Cardiac muscle cell (in vitro differentiated cells and primary cell): ENCODE measurements at regions not wholly inside any gene's neighbourhood (a gene's known extent, or its start where the extent isn't known, plus 50 kb on each side); places are given as distances from the start of the nearest gene placed in this dataset.
"Not testable (repeated sequence)": the region's sequence is repeated elsewhere in the genome, so short reads cannot be mapped to it uniquely, and the experiment has no call there.

Experiments
- DNase-seq, 2 donors: peaks; one replicate each; pipeline versions ENCODE4 v3.0.0 to v3.0.0-alpha.2; 2010 to 2017; ENCODE audit warnings: low read depth in 1 of 2, low spot score in 1 of 2
- H3K27ac ChIP-seq: fragments of 200-600 bp; sonication (generic); 2 replicates; pipeline ENCODE4 v1.5.1; 2016
- H3K27me3 ChIP-seq: fragments of 200-600 bp; sonication (generic); 2 replicates; pipeline ENCODE4 v1.6.0; 2016; ENCODE audit warnings: control low read depth
- H3K36me3 ChIP-seq: fragments of 200-600 bp; sonication (generic); 2 replicates; pipeline ENCODE4 v1.5.1; 2016; ENCODE audit warnings: control low read depth
- H3K4me1 ChIP-seq: fragments of 200-600 bp; sonication (generic); 2 replicates; pipeline ENCODE4 v1.8.1; 2017; ENCODE audit warnings: low read depth, mild to moderate bottlenecking, mixed run types
- H3K4me3 ChIP-seq: fragments of 200-600 bp; sonication (generic); 2 replicates; pipeline ENCODE4 v1.5.1; 2016; ENCODE audit warnings: mild to moderate bottlenecking
- H3K9me3 ChIP-seq: fragments of 200-600 bp; sonication (generic); 2 replicates; pipeline ENCODE4 v1.5.1; 2017; ENCODE audit warnings: low read depth, mild to moderate bottlenecking, control low read depth
- CTCF ChIP-seq: IDR thresholded peaks from 2 replicates; pipeline ENCODE4 v1.5.1; 2012; ENCODE audit warnings: low read depth, mild to moderate bottlenecking, low read length

GRCh38 chr15:77944002-77944867 lies 133.3 kb downstream of the TBC1D2B start:
- Histone ChIP-seq H3K9me3 (no peaks in the 10 kb centered on the region), H3K27ac (peak overlapping the region; percentile 31), H3K36me3 (no peaks in the 10 kb centered on the region), H3K4me1 (no peaks in the 10 kb centered on the region), H3K4me3 (peak overlapping the region; percentile 21), H3K27me3 (no peaks in the 10 kb centered on the region)
- DNase-seq = peak; percentile 88 to 89
- TF ChIP-seq CTCF = no peak

GRCh38 chr15:77942611-77943211 lies 134.8 kb downstream of the TBC1D2B start:
- Histone ChIP-seq H3K36me3 (no peaks in the 10 kb centered on the region), H3K27ac (no peak overlapping the region), H3K27me3 (no peaks in the 10 kb centered on the region), H3K4me3 (no peak overlapping the region), H3K4me1 (no peaks in the 10 kb centered on the region), H3K9me3 (no peaks in the 10 kb centered on the region)
- TF ChIP-seq CTCF = no peak
- DNase-seq = no peak

- H3K27me3 ChIP-seq, H3K27ac ChIP-seq, H3K4me1 ChIP-seq, DNase-seq, H3K4me3 ChIP-seq, H3K36me3 ChIP-seq, H3K9me3 ChIP-seq: not testable (repeated sequence)
Measured at GRCh38 chr15:77941090-77941827, 136.3 kb downstream of the TBC1D2B start.

- no peaks in the 10 kb centered on the region for H3K36me3 ChIP-seq
- DNase-seq = no peak
- H3K27me3 ChIP-seq = no peaks in the 10 kb centered on the region
- H3K4me3 ChIP-seq = no peak overlapping the region
- no peaks in the 10 kb centered on the region for H3K9me3 ChIP-seq
- no peak overlapping the region for H3K27ac ChIP-seq
- H3K4me1 ChIP-seq = no peaks in the 10 kb centered on the region
- no peak for TF ChIP-seq CTCF
Measured at GRCh38 chr15:77940381-77940947, 137.0 kb downstream of the TBC1D2B start.

- Histone ChIP-seq H3K4me1 (no peaks in the 10 kb centered on the region), H3K36me3 (no peaks in the 10 kb centered on the region), H3K27me3 (no peaks in the 10 kb centered on the region), H3K27ac (no peak overlapping the region), H3K9me3 (no peaks in the 10 kb centered on the region), H3K4me3 (no peak overlapping the region)
- TF ChIP-seq CTCF = no peak
- DNase-seq = no peak
Measured at GRCh38 chr15:77939851-77940250, 137.7 kb downstream of the TBC1D2B start.

GRCh38 chr15:77939026-77939425 lies 138.5 kb downstream of the TBC1D2B start:
- not testable (repeated sequence) for H3K4me3 ChIP-seq, H3K9me3 ChIP-seq, H3K27me3 ChIP-seq, H3K36me3 ChIP-seq, H3K4me1 ChIP-seq, H3K27ac ChIP-seq
- DNase-seq = peak in 1 of 2 donors; percentile 35

- H3K36me3 ChIP-seq, H3K4me1 ChIP-seq, H3K27me3 ChIP-seq, H3K4me3 ChIP-seq, H3K9me3 ChIP-seq, DNase-seq, H3K27ac ChIP-seq: not testable (repeated sequence)
Measured at GRCh38 chr15:77938546-77938945, 139.0 kb downstream of the TBC1D2B start.

GRCh38 chr15:77936567-77936966 lies 140.9 kb downstream of the TBC1D2B start:
- H3K36me3 ChIP-seq, H3K4me1 ChIP-seq, DNase-seq, H3K4me3 ChIP-seq, H3K9me3 ChIP-seq, H3K27ac ChIP-seq, H3K27me3 ChIP-seq: not testable (repeated sequence)

- not testable (repeated sequence) for H3K36me3 ChIP-seq, H3K27me3 ChIP-seq, DNase-seq, H3K9me3 ChIP-seq, H3K4me1 ChIP-seq, H3K27ac ChIP-seq, H3K4me3 ChIP-seq
Measured at GRCh38 chr15:77934516-77934915, 143.0 kb downstream of the TBC1D2B start.
